HepG2 (cell line): ENCODE measurements at regions not wholly inside any gene's neighbourhood (a gene's known extent, or its start where the extent isn't known, plus 50 kb on each side); places are given as distances from the start of the nearest gene placed in this dataset.
"Not testable (repeated sequence)": the region's sequence is repeated elsewhere in the genome, so short reads cannot be mapped to it uniquely, and the experiment has no call there.

Source experiments
- ATAC-seq: fragments of 200-7000 bp; cut with Tn5 transposase; 3 replicates; pipeline ENCODE4 v1.9.1; 2020; ENCODE audit warnings: mild to moderate bottlenecking, moderate library complexity
- BruUV-seq: library from RNA; stranded (reverse); fragments of 400-500 nt; replicated peaks from 2 replicates; lab custom pipeline; 2021; lab: Mats Ljungman, UMichigan
- CTCF ChIA-PET: fragments of 300-600 bp; formaldehyde crosslinking; extraction: SDS; loops from one replicate; lab custom pipeline; 2021; ENCODE audit warnings: low total read pairs, inconsistent platforms, low intra/inter-chr PET ratio; lab: Yijun Ruan, JAX
- POLR2A ChIA-PET: fragments of 350-600 bp; sonication (Branson Sonifier 250); formaldehyde crosslinking; loops from one replicate; lab custom pipeline; 2020; ENCODE audit warnings: antibody characterized with exemption, inconsistent platforms; lab: Yijun Ruan, JAX
- DNase-seq: peaks from one replicate; pipeline ENCODE4 v3.0.0-alpha.2; 2015; ENCODE audit warnings: low spot score
- FAIRE-seq: peaks from 3 replicates; lab custom pipeline; 2011; peaks lifted over from hg19 to GRCh38; lab: Jason Lieb, UNC
- H2AFZ ChIP-seq: one replicate; pipeline ENCODE4 v1.6.1; 2011; ENCODE audit warnings: low read length, inconsistent platforms
- H3K27ac ChIP-seq: fragments of 300-600 bp; 3 replicates; pipeline ENCODE4 v1.8.0; 2011; ENCODE audit warnings: mixed run types, mild to moderate bottlenecking, mixed read lengths, low read length, inconsistent platforms; ENCODE audit not compliant: insufficient read depth; ENCODE audit errors: extremely low read length
- H3K27me3 ChIP-seq, 2 experiments: fragments of 200-600 bp in 1 of 2; 2 replicates in 1 of 2; 3 replicates in 1 of 2; pipeline versions ENCODE4 v1.6.0 to v1.8.0; 2011; ENCODE audit warnings: low read length in 2 of 2, mild to moderate bottlenecking in 2 of 2, moderate library complexity in 2 of 2, inconsistent platforms in 1 of 2; ENCODE audit not compliant: insufficient read depth in 2 of 2, control insufficient read depth in 1 of 2
- H3K36me3 ChIP-seq, 2 experiments: fragments of 200-600 bp in 1 of 2; replicated peaks in 1 of 2; 2 replicates in 1 of 2; 3 replicates in 1 of 2; pipeline versions ENCODE4 v1.5.1 to v1.8.0; 2011; ENCODE audit warnings: low read length in 2 of 2, inconsistent platforms in 1 of 2; ENCODE audit not compliant: insufficient read depth in 2 of 2, control insufficient read depth in 1 of 2
- H3K4me1 ChIP-seq: 2 replicates; pipeline ENCODE4 v1.5.1; 2012; ENCODE audit warnings: low read length, inconsistent platforms; ENCODE audit not compliant: insufficient read depth
- H3K4me2 ChIP-seq: 2 replicates; pipeline ENCODE4 v1.6.0; 2011; ENCODE audit warnings: low read depth, low read length, inconsistent platforms
- H3K4me3 ChIP-seq, 3 experiments: fragments of 200-600 bp in 1 of 3; sonication (generic), shearing (Covaris generic) in 1 of 3; replicated peaks in 1 of 3; 2 replicates each; pipeline ENCODE4 v1.5.1; 2011 to 2016; ENCODE audit warnings: low read length in 3 of 3, inconsistent platforms in 2 of 3, low read depth in 2 of 3, mild to moderate bottlenecking in 2 of 3, control low read depth in 1 of 3, mixed read lengths in 1 of 3; ENCODE audit not compliant: insufficient read depth in 1 of 3
- H3K79me2 ChIP-seq: one replicate; pipeline ENCODE4 v1.6.1; 2011; ENCODE audit warnings: low read length, inconsistent platforms; ENCODE audit not compliant: insufficient read depth
- H3K9ac ChIP-seq: 2 replicates; pipeline ENCODE4 v1.6.0; 2011; ENCODE audit warnings: mild to moderate bottlenecking, low read depth, low read length, inconsistent platforms; ENCODE audit not compliant: insufficient read depth
- H3K9me3 ChIP-seq: 2 replicates; pipeline ENCODE4 v1.5.1; 2012; ENCODE audit warnings: mild to moderate bottlenecking, low read length
- H4K20me1 ChIP-seq: 2 replicates; pipeline ENCODE4 v1.6.0; 2011; ENCODE audit warnings: inconsistent platforms, mild to moderate bottlenecking, low read length, moderate library complexity; ENCODE audit not compliant: insufficient read depth
- AKAP8 ChIP-seq: sonication (generic); formaldehyde crosslinking; IDR thresholded peaks from 2 replicates; pipeline ENCODE4 v1.5.1; 2020; ENCODE audit warnings: mild to moderate bottlenecking, missing genetic modification reagents
- ARHGAP35 ChIP-seq: sonication (generic); formaldehyde crosslinking; IDR thresholded peaks from 2 replicates; pipeline ENCODE4 v1.9.0; 2022; ENCODE audit warnings: mild to moderate bottlenecking, inconsistent platforms, moderate library complexity, missing genetic modification reagents, borderline replicate concordance
- ATAD3A ChIP-seq: sonication (generic); formaldehyde crosslinking; IDR thresholded peaks from 2 replicates; pipeline ENCODE4 v1.4.0; 2020; ENCODE audit warnings: missing genetic modification reagents
- DPF2 ChIP-seq: sonication (generic); formaldehyde crosslinking; IDR thresholded peaks from 2 replicates; pipeline ENCODE4 v1.4.0; 2020; ENCODE audit warnings: mild to moderate bottlenecking, low read depth, missing genetic modification reagents, borderline replicate concordance
- ELF1 ChIP-seq: sonication (generic); formaldehyde crosslinking; IDR thresholded peaks from 2 replicates; pipeline ENCODE4 v1.4.0; 2020; ENCODE audit warnings: missing genetic modification reagents
- FOXK2 ChIP-seq: fragments of 450-650 bp; IDR thresholded peaks from 2 replicates; pipeline ENCODE4 v1.6.1; 2016
- KLF15 ChIP-seq: sonication (generic); formaldehyde crosslinking; IDR thresholded peaks from 2 replicates; pipeline ENCODE4 v1.8.1; 2023; ENCODE audit warnings: borderline replicate concordance, mild to moderate bottlenecking, inconsistent platforms, missing genetic modification reagents, mixed read lengths
- PITX1 ChIP-seq: sonication (generic); formaldehyde crosslinking; IDR thresholded peaks from 2 replicates; pipeline ENCODE4 v1.5.1; 2020; ENCODE audit warnings: mild to moderate bottlenecking, missing genetic modification reagents
- RERE ChIP-seq: IDR thresholded peaks from 2 replicates; pipeline ENCODE4 v1.6.1; 2016; ENCODE audit warnings: low read depth, missing genetic modification reagents, missing compliant biosample characterization
- TSC22D2 ChIP-seq: sonication (generic); formaldehyde crosslinking; IDR thresholded peaks from 2 replicates; pipeline ENCODE4 v1.5.1; 2020; ENCODE audit warnings: missing genetic modification reagents, mild to moderate bottlenecking, borderline replicate concordance
- ZFAT ChIP-seq: sonication (generic); formaldehyde crosslinking; conservative IDR thresholded peaks from 2 replicates; pipeline ENCODE4 v1.8.1; 2023; ENCODE audit warnings: missing genetic modification reagents, inconsistent platforms
- ZNF296 ChIP-seq: sonication (generic); formaldehyde crosslinking; conservative IDR thresholded peaks from 2 replicates; pipeline ENCODE4 v1.5.0; 2020; ENCODE audit warnings: mild to moderate bottlenecking, missing genetic modification reagents
- ZNF747 ChIP-seq: sonication (generic); formaldehyde crosslinking; IDR thresholded peaks from 2 replicates; pipeline ENCODE4 v1.8.1; 2023; ENCODE audit warnings: missing genetic modification reagents, mild to moderate bottlenecking, borderline replicate concordance
- ZNF790 ChIP-seq: sonication (generic); formaldehyde crosslinking; IDR thresholded peaks from 2 replicates; pipeline ENCODE4 v1.8.0; 2022; ENCODE audit warnings: missing genetic modification reagents, mild to moderate bottlenecking, borderline replicate concordance
- ZNF839 ChIP-seq: sonication (generic); formaldehyde crosslinking; IDR thresholded peaks from 2 replicates; pipeline ENCODE4 v1.4.0; 2020; ENCODE audit warnings: missing genetic modification reagents, mild to moderate bottlenecking, borderline replicate concordance
- ZNF891 ChIP-seq: sonication (generic); formaldehyde crosslinking; IDR thresholded peaks from 2 replicates; pipeline ENCODE4 v1.5.0; 2020; ENCODE audit warnings: mild to moderate bottlenecking, missing genetic modification reagents
- ZSCAN22 ChIP-seq: sonication (generic); formaldehyde crosslinking; IDR thresholded peaks from 2 replicates; pipeline ENCODE4 v1.4.0; 2020; ENCODE audit warnings: mild to moderate bottlenecking, missing genetic modification reagents
- WGBS: methylation state at CpG from one replicate; pipeline ENCODE4 v1.1.6; 2017; ENCODE audit warnings: low lambda C conversion rate; 5-methylcytosine and 5-hydroxymethylcytosine counted together
- in situ Hi-C: cut with HindIII; loops from 2 replicates; pipeline ENCODE4 v1.10.0; 2017; ENCODE audit warnings: low pct_unique_long_range_greater_than_20kb; ENCODE audit not compliant: extremely low pct_ligation_motif_present
- intact Hi-C: fragments of 100-400 bp; cut with micrococcal nuclease; formaldehyde crosslinking; loops from one replicate; pipeline ENCODE4 v1.10.0; 2022; ENCODE audit not compliant: unreplicated experiment

- CTCF ChIA-PET: no interaction called here
- H3K27me3 ChIP-seq: no peaks in the 10 kb centered on the region
- intact Hi-C loops (no loop called here), in situ Hi-C loops (no loop called here)
- H3K36me3 ChIP-seq: no peaks in the 10 kb centered on the region
- no TSS peak for BruUV-seq
- POLR2A ChIA-PET: no interaction called here
- no peak for TF ChIP-seq FOXK2
- no peak for TF ChIP-seq ZNF296
- no peak for TF ChIP-seq TSC22D2 (CRISPR knock-in tag)
- no peak for TF ChIP-seq DPF2
- TF ChIP-seq ARHGAP35 (CRISPR knock-in tag): no peak
- no peak for TF ChIP-seq ZNF790
- TF ChIP-seq PITX1 (CRISPR knock-in tag): no peak
- TF ChIP-seq ZFAT: no peak
- TF ChIP-seq AKAP8 (CRISPR knock-in tag): no peak
- TF ChIP-seq KLF15: no peak
- TF ChIP-seq RERE: no peak
- no peak for TF ChIP-seq ZNF747
- TF ChIP-seq ZNF891 (CRISPR knock-in tag): no peak
- TF ChIP-seq ZNF839 (CRISPR knock-in tag): no peak
- no peak for TF ChIP-seq ATAD3A (CRISPR knock-in tag)
- no peak for TF ChIP-seq ZSCAN22 (CRISPR knock-in tag)
- TF ChIP-seq ELF1 (CRISPR knock-in tag): no peak
- H3K9ac ChIP-seq: no peak overlapping the region
- H4K20me1 ChIP-seq: no peaks in the 10 kb centered on the region
- FAIRE-seq (no peak), DNase-seq (no peak), ATAC-seq (no peak)
- no peak overlapping the region for H2AFZ ChIP-seq
- no peaks in the 10 kb centered on the region for H3K9me3 ChIP-seq
- no peaks in the 10 kb centered on the region for H3K79me2 ChIP-seq
- H3K4me2 ChIP-seq: no peak overlapping the region
- WGBS: 75% methylated on average over 7 of the region's 7 CpGs
- no peak overlapping the region for H3K4me3 ChIP-seq
- no peak overlapping the region for H3K27ac ChIP-seq
- H3K4me1 ChIP-seq: peaks cover 36% of the 10 kb centered on the region
These were observed 135.5 kb upstream of the CDKN3 start for GRCh38 chr14:54261283-54261682.

- FAIRE-seq, intact Hi-C loops, H3K27me3 ChIP-seq, H3K9ac ChIP-seq, CTCF ChIA-PET, H3K4me2 ChIP-seq, in situ Hi-C loops, DNase-seq, H3K9me3 ChIP-seq, H3K79me2 ChIP-seq, BruUV-seq, H3K27ac ChIP-seq, H4K20me1 ChIP-seq, H3K4me3 ChIP-seq, H2AFZ ChIP-seq, ATAC-seq, H3K4me1 ChIP-seq, H3K36me3 ChIP-seq: not testable (repeated sequence)
- WGBS: 55% methylated on average over 3 of the region's 3 CpGs
- POLR2A ChIA-PET: interaction anchor here (0.7 kb wide), 1 partner anchor 15 kb away, joined by 3 read pairs; no protein-coding TSS in a partner anchor
These were observed 130.2 kb upstream of the CDKN3 start for GRCh38 chr14:54266616-54267015.
